ENCODE measurements at regions not wholly inside any gene's neighbourhood (a gene's known extent, or its start where the extent isn't known, plus 50 kb on each side); places are given as distances from the start of the nearest gene placed in this dataset.

- DNase-seq = no peak
Measured at GRCh38 chr2:780002-780401, 102.8 kb upstream of the TMEM18 start.

DNA sequence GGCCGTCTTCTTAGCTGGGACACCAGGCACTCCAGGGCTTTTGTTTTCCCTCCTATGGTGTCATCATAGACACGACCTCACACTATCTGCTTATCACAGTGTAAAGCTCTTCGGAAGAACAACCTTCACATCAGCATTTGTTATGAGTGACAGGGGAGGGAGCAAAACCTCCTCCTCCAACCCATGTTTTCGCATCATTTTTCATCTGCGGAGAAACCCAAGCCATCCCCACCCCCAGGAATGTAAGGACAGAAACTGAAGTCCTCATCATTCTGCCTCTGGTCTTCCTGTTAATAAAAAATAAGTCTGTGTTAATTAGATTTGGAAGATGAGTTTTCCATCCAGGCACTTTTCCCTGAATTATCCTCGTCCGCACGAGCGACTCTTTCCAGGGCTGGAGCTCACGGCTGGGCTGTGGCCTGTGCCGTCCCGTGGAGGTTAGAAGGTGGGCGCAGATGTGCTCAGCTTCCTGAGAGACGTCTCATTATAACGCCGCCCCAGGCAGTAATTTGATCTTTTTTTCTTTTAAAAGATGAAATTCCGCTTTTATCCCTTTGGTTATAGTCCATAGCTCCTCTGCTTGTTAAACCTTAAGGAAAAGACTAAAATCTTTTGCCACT is 101.6 kb upstream of the TMEM18 start:
- DNase-seq = no peak

DNA sequence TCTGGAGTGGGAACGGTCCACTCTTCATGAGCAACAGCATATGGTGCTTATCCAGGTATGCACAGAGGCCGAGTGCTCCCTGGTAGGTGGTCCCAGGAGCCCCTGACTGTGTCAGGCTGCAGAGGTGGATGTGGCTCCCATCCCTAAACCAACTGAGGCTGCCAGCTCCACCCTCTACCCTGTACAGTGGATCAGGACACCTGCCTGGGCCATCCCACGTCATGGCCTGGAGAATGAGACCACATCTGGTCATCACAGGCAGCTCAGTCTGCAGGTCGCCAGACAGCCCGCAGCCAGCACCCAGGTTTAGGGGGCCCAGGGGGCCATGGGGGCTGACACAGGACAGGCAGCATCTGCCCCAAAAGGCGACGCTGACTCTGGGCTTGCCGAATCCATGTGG is 100.3 kb upstream of the TMEM18 start:
- no peak for DNase-seq

DNA sequence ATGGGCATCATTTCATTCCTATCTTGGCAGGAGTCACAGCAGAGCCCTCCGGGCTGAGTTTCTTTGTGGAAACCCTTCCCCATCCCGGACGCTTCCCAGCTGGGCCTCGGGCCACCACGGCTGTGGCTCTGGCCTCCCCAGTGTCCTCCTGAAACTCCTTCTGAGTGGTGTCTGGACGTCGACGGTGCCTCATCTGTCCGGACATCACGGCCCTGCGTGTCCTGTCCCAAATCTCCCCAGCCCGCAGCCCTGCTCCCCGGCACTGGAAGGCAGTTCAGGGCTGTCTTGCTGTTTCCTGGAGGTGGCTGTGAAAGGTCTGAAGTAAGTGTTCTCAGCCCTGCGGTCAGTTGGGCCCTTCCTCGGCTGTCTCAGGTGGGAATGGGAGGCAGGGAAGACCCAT is 99.8 kb upstream of the TMEM18 start:
- no peak for DNase-seq

- no peak for DNase-seq
Measured at GRCh38 chr2:776487-776886, 99.3 kb upstream of the TMEM18 start.

DNA sequence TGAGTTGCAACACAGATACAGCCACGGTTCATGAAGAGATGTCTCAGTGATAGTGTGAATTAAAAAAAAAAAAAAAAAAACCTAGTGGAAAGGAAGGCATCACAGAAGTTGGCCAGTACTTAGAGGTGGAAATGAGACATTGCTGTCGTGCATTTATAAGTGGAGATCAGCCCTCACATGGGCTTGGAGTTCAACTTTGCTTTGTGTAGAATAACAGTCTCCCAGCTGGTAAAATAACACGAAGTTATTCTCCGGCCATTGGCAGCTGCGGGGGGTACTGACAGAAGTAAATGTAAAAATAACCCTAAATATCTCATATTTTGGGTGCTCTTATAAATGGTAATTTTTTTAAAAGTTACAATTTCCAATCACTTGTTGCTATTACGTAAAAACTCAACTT is 98.8 kb upstream of the TMEM18 start:
- DNase-seq = no peak

- no peak for DNase-seq
Measured at GRCh38 chr2:774436-774835, 97.2 kb upstream of the TMEM18 start.

DNA sequence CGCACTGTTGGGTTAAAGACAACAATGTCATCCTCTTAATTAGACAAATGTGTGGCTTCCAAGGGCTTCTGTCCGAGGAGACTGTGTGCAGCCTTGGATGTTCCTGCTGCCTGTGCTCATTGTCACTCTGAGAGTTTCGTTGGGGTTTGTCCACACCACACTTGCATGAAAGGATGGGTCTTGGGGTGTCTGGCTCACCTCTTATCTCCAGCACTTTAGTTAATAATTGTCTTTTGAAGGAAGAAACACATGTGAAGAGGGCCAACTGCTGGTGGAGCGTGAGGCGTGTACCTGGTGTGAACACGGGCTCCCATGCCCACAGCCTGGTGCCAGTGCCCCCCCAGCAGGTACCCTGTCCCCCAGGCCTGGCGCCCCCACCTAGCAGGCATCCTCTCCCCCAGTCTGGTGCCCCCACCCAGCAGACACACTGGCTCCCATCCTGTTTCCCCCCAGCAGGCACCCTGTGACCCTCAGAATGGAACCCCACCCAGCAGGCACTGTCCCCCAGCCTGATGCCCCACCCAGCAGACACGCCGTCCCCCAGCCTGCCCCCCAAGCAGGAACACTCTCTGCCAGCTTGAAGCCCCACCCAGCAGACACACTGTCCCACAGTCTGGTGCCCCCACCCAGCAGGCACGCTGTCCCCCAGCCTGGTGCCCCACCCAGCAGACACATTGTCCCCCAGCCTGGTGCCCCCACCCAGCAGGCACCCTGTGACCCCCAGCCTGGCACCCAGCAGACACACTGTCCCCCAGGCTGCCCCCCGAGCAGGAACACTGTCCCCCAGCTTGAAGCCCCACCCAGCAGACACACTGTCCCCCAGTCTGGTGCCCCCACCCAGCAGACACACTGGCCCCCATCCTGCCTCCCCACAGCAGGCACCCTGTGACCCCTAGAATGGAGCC is 96.3 kb upstream of the TMEM18 start:
- DNase-seq = no peak

- no peak for DNase-seq
Measured at GRCh38 chr2:771538-771937, 94.3 kb upstream of the TMEM18 start.

DNA sequence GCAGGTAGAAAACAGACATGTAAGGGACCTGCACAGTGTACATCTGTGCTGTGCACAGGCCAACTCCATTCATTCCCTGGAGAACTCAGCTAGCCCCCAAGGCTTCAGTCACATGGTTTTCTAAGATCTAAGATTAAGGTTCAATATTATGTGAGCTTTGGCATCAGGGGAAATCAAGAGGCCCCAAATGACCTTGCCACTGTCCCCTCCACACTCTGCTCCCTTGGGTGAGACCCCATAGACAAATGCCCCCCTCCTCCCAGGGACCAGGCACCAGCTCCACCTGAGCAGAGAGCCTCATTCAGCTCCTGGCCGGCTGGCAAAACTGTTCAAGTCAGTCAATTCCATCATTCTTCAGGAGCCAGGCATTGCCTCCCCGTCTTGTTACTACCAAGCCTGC is 93.6 kb upstream of the TMEM18 start:
- DNase-seq = no peak

DNA sequence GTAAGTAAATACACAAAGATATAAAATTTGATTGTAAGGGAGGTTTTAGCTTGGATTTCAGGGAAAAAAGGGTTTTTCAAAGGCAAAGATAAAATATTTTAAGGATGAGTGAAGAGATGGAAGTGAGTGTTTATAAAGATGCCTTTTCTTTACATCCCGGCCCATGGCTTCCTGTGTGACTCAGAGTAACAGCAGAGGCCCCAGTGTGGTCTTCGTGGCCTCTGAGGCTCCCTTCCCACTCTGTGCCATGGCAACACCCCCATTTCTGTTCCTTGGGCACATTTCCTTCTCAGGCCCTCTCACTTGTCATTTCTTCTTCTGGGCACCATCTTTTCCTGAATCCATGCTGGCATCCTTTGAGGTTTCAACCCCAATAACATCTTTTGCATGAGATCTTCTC is 92.6 kb upstream of the TMEM18 start:
- no peak for DNase-seq

GRCh38 chr2:768451-768850 is 91.2 kb upstream of the TMEM18 start:
- no peak for DNase-seq

DNA sequence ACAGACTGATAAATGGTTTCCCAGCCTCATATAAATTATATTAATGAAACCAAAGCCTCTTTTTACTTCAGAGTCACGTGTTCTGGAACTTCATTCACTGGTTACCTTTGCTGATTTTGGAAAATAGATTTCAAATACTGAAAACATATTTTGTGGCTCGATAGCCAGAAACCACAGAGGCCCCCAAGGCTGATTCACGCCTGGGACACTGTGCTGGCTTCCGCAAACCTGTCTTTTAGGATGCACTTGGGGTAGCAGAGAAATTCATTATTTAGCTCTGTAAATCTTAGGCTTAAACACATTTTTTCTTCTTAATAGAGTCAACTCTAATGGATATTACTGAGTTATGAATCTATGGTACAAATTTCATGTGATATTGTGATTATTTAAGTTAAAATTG is 90.7 kb upstream of the TMEM18 start:
- DNase-seq = no peak

GRCh38 chr2:767440-767839 is 90.2 kb upstream of the TMEM18 start:
- DNase-seq = peak; percentile 23

DNA sequence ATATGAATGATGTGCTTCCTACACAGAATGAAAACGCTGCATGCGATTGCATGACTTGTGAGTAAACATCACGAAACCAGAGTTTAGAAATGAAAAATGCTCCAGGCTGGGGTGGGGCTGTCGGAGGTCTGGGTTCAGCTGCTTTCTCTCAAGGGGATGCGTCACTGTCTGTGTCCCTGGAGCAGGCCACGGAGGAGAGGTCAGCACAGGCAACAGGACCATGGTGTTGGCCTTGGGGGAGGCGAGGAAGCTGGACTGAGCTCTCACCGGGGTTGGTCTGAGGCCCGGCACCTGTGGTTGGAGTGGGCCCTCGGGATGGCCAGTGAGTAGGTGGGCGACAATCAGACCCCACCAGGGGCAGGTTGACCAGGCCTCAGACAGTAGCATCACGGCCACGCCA is 89.0 kb upstream of the TMEM18 start:
- DNase-seq = no peak

- no peak for DNase-seq
Measured at GRCh38 chr2:765369-765768, 88.2 kb upstream of the TMEM18 start.

DNA sequence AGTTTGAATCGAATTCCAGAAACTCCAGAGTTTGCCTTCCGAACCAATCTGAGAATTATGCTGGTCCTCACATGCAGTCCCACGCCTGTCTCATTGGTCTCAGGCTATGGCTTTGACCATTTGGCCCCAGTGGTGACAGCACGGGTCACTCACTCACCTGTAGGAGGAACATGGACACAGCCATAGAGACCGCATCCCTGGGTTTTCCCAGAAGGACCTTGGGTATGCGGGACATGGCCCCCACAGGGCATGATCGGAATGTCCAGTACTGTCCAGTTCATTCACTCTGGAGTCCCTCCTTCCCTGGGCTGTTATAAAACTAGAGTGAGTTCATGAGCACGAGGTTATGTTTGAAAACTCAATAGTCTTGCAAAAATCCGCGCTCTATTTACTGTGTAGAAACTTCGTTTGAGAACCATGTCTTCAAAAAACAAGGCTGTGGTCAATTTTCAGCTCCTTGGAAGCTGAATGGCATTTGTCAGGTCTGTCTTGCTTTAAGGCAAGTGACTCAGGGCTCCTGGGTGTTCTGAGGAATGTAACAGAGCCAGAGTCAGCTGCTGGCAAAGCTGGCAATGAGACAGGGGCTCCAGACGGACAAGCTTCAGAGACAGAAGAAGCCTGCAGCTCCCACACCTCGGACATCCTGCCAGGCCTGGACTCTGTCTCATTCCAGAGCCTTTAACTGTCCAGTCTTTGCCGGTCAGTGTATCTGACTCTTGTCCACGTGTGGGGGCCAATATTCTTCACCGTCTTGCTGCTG is 86.7 kb upstream of the TMEM18 start:
- DNase-seq = no peak

DNA sequence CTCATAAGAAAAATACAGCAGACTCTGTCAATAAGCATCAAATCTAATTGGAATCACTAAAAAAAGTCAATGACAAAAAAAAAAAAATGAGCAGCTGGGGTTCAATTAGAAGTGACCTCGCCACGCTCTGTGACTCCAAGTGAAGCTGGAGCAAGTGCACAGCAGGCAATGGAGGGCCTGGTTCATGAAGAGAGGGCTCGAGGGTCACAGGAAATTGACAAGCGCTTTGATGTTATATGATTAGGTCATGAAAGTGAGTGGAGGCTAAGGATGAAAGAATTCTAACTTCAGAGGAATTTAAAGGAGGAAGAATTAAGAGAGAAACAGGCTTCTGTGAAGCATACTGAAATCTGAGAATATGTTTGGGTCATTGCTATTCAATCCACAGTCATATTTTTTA is 85.4 kb upstream of the TMEM18 start:
- DNase-seq = no peak

- no peak for DNase-seq
Measured at GRCh38 chr2:761384-761783, 84.2 kb upstream of the TMEM18 start.

- no peak for DNase-seq
Measured at GRCh38 chr2:760001-760400, 82.8 kb upstream of the TMEM18 start.

- DNase-seq = no peak
Measured at GRCh38 chr2:758073-758820, 81.0 kb upstream of the TMEM18 start.

GRCh38 chr2:753123-753522 is 75.9 kb upstream of the TMEM18 start:
- no peak for DNase-seq

DNA sequence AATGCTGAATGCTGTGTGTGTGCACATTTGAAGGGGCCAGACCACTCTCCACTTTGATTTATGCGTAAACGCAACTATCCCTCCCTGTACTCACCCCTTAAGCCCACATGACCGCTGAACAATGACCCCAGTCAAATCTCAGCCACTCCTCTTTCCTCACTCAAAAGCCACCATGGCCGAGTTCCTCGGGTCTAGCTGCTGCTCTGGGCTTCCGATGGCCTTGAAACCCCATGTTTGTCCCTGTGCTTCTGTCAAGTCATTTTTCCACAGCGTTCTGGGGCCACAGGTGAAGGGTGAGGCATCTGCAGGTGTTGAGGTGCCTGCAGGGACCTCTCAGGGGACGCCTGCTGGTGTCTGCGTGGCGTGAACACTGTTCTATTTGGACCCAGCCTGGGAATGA is 74.3 kb upstream of the TMEM18 start:
- no peak for DNase-seq
